KMS-11 (cell line): ENCODE measurements at regions not wholly inside any gene's neighbourhood (a gene's known extent, or its start where the extent isn't known, plus 50 kb on each side); places are given as distances from the start of the nearest gene placed in this dataset.

Experiments used
- H2AFZ ChIP-seq: fragments of 200-600 bp; sonication (generic); 2 replicates; pipeline ENCODE4 v1.6.1; 2016; ENCODE audit warnings: antibody characterized with exemption, mixed run types, low read depth
- H3K27ac ChIP-seq: fragments of 200-600 bp; sonication (generic); 2 replicates; pipeline ENCODE4 v1.6.1; 2016; ENCODE audit warnings: mild to moderate bottlenecking, mixed run types
- H3K27me3 ChIP-seq: fragments of 200-600 bp; sonication (generic); 2 replicates; pipeline ENCODE4 v1.6.1; 2017; ENCODE audit warnings: mild to moderate bottlenecking, low read depth, mixed run types, moderate library complexity; ENCODE audit not compliant: insufficient read depth
- H3K36me3 ChIP-seq: fragments of 200-600 bp; sonication (generic); 2 replicates; pipeline ENCODE4 v1.6.1; 2017; ENCODE audit warnings: mild to moderate bottlenecking, mixed run types; ENCODE audit not compliant: insufficient read depth
- H3K4me1 ChIP-seq: fragments of 200-600 bp; sonication (generic); 2 replicates; pipeline ENCODE4 v1.6.1; 2016; ENCODE audit warnings: mild to moderate bottlenecking, low read depth, mixed run types; ENCODE audit not compliant: poor library complexity, severe bottlenecking
- H3K4me2 ChIP-seq: fragments of 200-600 bp; sonication (generic); 2 replicates; pipeline ENCODE4 v1.7.0; 2016; ENCODE audit warnings: mild to moderate bottlenecking, mixed run types
- H3K4me3 ChIP-seq: fragments of 200-600 bp; sonication (generic); IDR thresholded peaks from 2 replicates; pipeline ENCODE4 v1.6.1; 2017; ENCODE audit warnings: low read depth, low read length, mixed read lengths; ENCODE audit not compliant: insufficient read depth
- H3K79me2 ChIP-seq: fragments of 200-600 bp; sonication (generic); 2 replicates; pipeline ENCODE4 v1.6.1; 2016; ENCODE audit warnings: low read depth, mixed run types; ENCODE audit not compliant: insufficient read depth
- H3K9ac ChIP-seq: fragments of 200-600 bp; sonication (generic); 2 replicates; pipeline ENCODE4 v1.6.1; 2016; ENCODE audit warnings: mild to moderate bottlenecking, mixed run types
- H4K20me1 ChIP-seq: fragments of 200-600 bp; sonication (generic); 2 replicates; pipeline ENCODE4 v1.6.1; 2016; ENCODE audit warnings: mild to moderate bottlenecking, mixed run types; ENCODE audit not compliant: insufficient read depth
- TF ChIP-seq, protein P1 (sequence below): fragments of 200-600 bp; sonication (generic); conservative IDR thresholded peaks from 2 replicates; pipeline ENCODE4 v1.6.1; 2017; ENCODE audit warnings: low read depth, mild to moderate bottlenecking, antibody characterized with exemption, low read length, moderate library complexity, mixed read lengths

DNA sequence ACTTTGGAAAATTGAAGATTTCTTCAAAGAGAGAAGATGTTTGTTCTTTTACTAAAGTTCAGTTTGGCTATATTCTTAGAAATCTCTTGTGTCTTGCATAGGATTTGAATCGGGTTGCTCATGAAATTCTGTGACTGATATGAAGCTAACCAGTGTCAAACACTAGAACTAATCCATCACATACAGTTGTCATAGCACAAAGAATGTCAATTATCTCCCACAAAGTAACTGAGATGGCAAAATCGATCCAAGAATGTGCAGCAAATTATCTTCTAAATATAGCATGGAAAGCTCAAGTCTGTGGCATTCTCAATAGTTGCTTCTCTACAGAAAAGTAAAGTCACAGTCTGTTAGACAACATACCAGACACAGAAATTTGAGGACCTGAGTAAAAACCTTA is 768.1 kb upstream of the LRRN3 start:
- H2AFZ ChIP-seq, result no peak overlapping the region
- H3K4me2 ChIP-seq, result no peak overlapping the region
- H3K27ac ChIP-seq, result no peak overlapping the region
- H3K36me3 ChIP-seq, result no peaks in the 10 kb centered on the region
- no peaks in the 10 kb centered on the region for H4K20me1 ChIP-seq
- no peak overlapping the region for H3K9ac ChIP-seq
- TF ChIP-seq, protein P1, sequence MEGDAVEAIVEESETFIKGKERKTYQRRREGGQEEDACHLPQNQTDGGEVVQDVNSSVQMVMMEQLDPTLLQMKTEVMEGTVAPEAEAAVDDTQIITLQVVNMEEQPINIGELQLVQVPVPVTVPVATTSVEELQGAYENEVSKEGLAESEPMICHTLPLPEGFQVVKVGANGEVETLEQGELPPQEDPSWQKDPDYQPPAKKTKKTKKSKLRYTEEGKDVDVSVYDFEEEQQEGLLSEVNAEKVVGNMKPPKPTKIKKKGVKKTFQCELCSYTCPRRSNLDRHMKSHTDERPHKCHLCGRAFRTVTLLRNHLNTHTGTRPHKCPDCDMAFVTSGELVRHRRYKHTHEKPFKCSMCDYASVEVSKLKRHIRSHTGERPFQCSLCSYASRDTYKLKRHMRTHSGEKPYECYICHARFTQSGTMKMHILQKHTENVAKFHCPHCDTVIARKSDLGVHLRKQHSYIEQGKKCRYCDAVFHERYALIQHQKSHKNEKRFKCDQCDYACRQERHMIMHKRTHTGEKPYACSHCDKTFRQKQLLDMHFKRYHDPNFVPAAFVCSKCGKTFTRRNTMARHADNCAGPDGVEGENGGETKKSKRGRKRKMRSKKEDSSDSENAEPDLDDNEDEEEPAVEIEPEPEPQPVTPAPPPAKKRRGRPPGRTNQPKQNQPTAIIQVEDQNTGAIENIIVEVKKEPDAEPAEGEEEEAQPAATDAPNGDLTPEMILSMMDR, result no peak
- H3K4me3 ChIP-seq, result no peak overlapping the region
- no peaks in the 10 kb centered on the region for H3K4me1 ChIP-seq
- H3K27me3 ChIP-seq, result no peaks in the 10 kb centered on the region
- no peaks in the 10 kb centered on the region for H3K79me2 ChIP-seq

DNA sequence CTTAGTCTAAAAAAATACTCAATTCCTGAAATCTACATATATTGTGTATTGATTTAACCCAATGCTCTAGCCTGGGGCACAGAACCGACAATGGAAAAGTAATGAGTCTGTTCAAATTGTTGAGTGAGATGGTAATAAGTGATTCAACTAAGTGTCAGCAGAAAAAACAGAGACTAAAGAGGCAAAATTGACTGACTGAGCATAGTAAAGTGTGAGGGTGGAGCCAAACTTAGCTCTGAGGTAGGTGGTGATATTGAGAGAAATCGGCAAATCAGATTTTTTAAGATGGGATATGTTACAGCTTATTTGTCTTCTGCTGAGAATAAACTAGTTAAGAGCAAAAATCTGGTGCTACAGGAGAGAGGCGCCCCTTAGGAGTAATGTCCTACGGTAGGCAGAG is 764.0 kb upstream of the LRRN3 start:
- Histone ChIP-seq H3K36me3 (no peaks in the 10 kb centered on the region), H3K27ac (no peak overlapping the region), H3K4me3 (no peak overlapping the region), H4K20me1 (no peaks in the 10 kb centered on the region), H3K4me1 (no peaks in the 10 kb centered on the region), H3K9ac (no peak overlapping the region), H3K79me2 (no peaks in the 10 kb centered on the region), H3K4me2 (no peak overlapping the region), H2AFZ (no peak overlapping the region), H3K27me3 (no peaks in the 10 kb centered on the region)
- TF ChIP-seq, protein P1, result no peak

DNA sequence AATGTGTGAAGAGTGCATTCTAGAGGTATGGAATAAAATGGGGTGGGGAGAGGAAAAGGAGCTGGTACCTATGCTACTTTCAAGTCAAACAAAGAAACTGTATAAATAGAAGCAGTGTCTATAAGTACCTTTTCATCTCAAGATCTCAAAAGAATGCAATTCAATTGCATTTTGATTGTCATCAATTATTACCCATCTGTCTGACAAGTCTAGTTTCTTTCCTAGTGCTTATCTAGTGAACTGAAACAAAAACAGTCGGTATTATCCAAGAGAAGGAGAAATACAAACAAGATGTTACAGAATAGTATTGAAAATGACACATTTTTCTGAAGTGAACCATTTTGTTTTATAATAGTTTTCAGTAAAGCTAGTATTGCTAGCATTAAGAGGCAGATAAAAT is 754.5 kb upstream of the LRRN3 start:
- Histone ChIP-seq H3K27ac (no peak overlapping the region), H3K4me2 (no peak overlapping the region), H3K36me3 (no peaks in the 10 kb centered on the region; the same call in 1 of the 2 replicates), H3K79me2 (no peaks in the 10 kb centered on the region), H2AFZ (no peak overlapping the region), H4K20me1 (no peaks in the 10 kb centered on the region), H3K27me3 (no peaks in the 10 kb centered on the region), H3K9ac (no peak overlapping the region), H3K4me3 (no peak overlapping the region), H3K4me1 (no peaks in the 10 kb centered on the region)
- TF ChIP-seq, protein P1, result no peak

DNA sequence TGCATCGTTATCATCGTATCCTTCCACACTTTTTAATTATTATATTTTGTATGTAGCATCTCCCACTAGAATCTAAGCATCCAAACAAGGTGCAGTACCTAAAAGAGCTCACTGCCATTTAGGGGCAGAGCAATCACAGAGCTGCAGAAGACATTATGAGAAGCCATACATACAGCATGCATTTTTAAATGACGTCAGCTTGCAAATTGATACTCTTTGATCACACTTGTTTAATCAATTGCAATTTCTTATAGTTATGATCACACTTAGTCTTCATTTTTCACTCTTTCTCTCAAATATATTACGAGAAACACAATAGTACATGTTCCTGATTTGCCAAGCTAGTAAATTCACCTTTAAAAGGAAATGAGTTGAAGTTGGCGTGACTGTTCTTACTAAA is 753.3 kb upstream of the LRRN3 start:
- Histone ChIP-seq H3K9ac (no peak overlapping the region), H2AFZ (no peak overlapping the region), H3K4me2 (no peak overlapping the region), H3K27ac (no peak overlapping the region), H3K27me3 (no peaks in the 10 kb centered on the region), H3K36me3 (no peaks in the 10 kb centered on the region; the same call in 1 of the 2 replicates), H3K79me2 (no peaks in the 10 kb centered on the region), H3K4me1 (no peaks in the 10 kb centered on the region), H4K20me1 (no peaks in the 10 kb centered on the region), H3K4me3 (no peak overlapping the region)
- TF ChIP-seq, protein P1, result no peak
